Hepatocyte (in vitro differentiated cells): ENCODE measurements at regions not wholly inside any gene's neighbourhood (a gene's known extent, or its start where the extent isn't known, plus 50 kb on each side); places are given as distances from the start of the nearest gene placed in this dataset.

ENCODE experiments used
- CTCF ChIP-seq: fragments of 200-600 bp; sonication (generic); IDR thresholded peaks from 2 replicates; pipeline ENCODE4 v1.5.1; 2016; ENCODE audit warnings: antibody characterized with exemption, mild to moderate bottlenecking; ENCODE audit not compliant: poor library complexity
- EZH2 ChIP-seq: fragments of 200-600 bp; sonication (generic); IDR thresholded peaks from 2 replicates; pipeline ENCODE4 v1.6.1; 2016; ENCODE audit warnings: antibody characterized with exemption, mild to moderate bottlenecking, borderline replicate concordance
- EZH2phosphoT487 ChIP-seq: fragments of 200-600 bp; sonication (generic); IDR thresholded peaks from one replicate; pipeline ENCODE4 v1.6.1; 2018; ENCODE audit warnings: antibody characterized with exemption, mild to moderate bottlenecking, low read depth, moderate library complexity; ENCODE audit not compliant: unreplicated experiment, severe bottlenecking

GRCh38 chr2:122856696-122857095, 1101.2 kb downstream of the TSN start:
- no peak for TF ChIP-seq CTCF
- no peak for TF ChIP-seq EZH2phosphoT487
- TF ChIP-seq EZH2 = no peak
